GM12874 (cell line): ENCODE measurements at regions not wholly inside any gene's neighbourhood (a gene's known extent, or its start where the extent isn't known, plus 50 kb on each side); places are given as distances from the start of the nearest gene placed in this dataset.

ENCODE experiments used
- CTCF ChIP-seq: IDR thresholded peaks from 2 replicates; pipeline ENCODE4 v1.5.1; 2011; ENCODE audit warnings: low read depth, mild to moderate bottlenecking, control low read depth, low read length, moderate library complexity; ENCODE audit not compliant: insufficient read depth

GRCh38 chr4:125486351-125486750, 171.6 kb downstream of the FAT4 start:
- no peak for TF ChIP-seq CTCF

GRCh38 chr4:125489952-125490690, 175.4 kb downstream of the FAT4 start:
- no peak for TF ChIP-seq CTCF

- no peak for TF ChIP-seq CTCF
Observed at GRCh38 chr4:125492957-125493356, 178.2 kb downstream of the FAT4 start.

GRCh38 chr4:125497861-125498260, 183.1 kb downstream of the FAT4 start:
- no peak for TF ChIP-seq CTCF

- TF ChIP-seq CTCF, result no peak
Observed at GRCh38 chr4:125498981-125499380, 184.2 kb downstream of the FAT4 start.

GRCh38 chr4:125501090-125501489, 186.3 kb downstream of the FAT4 start:
- TF ChIP-seq CTCF, result no peak

GRCh38 chr4:125501568-125501967, 186.8 kb downstream of the FAT4 start:
- no peak for TF ChIP-seq CTCF
